Anterior cingulate cortex (tissue), 58 donors: ENCODE measurements at regions not wholly inside any gene's neighbourhood (a gene's known extent, or its start where the extent isn't known, plus 50 kb on each side); places are given as distances from the start of the nearest gene placed in this dataset.
A peak's percentile ranks its signal among the peaks of the same experiment; 100 is the strongest.
"Not testable (repeated sequence)": the region's sequence is repeated elsewhere in the genome, so short reads cannot be mapped to it uniquely, and the experiment has no call there.

Experiments used
- DNase-seq, 58 donors: peaks; one replicate each; lab custom pipeline; 2025; lab: John Stamatoyannopoulos, UW

DNA sequence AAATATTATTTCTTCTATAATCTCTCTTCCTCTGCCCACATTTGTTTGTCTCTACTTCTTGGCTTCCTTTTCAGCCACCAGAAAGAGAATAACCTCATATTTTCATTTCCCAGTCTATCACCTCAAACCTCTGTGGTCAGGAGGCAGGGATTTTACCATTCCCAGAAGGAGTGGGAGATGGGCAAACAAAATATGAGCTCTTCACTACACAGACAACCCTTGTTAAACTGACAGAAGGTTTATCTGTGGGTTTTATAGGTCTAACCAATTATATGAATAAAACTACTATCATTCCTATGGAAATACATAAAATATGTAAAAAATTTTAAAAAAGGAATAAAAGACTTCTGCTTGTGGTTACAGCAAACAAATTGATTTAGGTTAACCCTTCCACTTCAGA is 160.0 kb upstream of the TRPC6 start:
- DNase-seq: no peak

DNA sequence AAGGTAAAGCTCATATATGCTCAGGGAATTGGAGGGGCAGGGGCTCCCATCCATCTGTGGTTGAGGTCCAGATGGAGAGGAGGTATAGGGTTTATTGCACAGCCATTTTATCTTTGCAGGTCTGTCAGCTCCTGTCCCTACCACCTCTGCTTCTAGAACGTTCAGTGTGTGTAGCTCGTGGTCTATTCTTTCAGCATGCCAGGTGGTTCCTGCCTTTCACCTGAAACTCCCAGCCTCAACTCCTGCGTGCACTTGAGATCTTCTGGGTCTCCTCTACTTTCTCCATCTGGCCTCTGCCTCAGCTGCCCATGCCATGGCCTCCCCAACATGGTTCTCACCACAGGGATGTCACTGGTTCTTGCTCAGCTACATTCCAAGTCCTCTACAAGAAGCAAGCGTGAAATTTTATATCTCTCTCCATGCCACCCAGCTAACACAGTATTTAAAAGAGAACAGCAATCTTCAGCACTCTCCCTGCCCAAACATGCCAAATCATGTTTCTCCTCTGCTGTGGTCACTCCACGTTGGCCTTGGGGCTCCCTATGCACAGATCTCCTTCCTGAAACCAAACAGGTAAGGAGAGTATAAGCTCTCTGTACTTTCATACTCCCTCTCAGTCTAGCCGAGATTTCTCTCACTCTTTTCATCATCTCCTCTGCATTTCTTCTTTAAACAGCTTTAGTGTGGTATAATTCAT is 157.8 kb upstream of the TRPC6 start:
- no peak for DNase-seq

DNA sequence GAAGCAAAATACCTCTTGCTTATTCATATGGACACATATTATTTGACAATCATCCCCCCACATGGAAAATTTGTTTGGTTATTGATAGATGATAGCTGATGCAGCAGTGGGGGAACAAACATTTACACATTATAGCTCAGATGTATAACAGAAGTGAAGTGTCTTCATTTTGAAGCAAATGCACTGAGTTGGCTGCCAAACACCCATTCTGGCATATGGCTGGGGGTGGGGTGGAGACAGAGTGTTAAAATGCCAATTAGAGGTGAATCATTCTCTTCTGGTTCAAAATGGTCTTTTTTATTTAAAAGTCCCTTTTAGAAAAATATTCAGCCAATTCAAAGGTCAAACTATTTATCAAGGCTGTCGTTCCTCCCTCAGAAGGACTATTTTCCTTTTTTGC is 157.3 kb upstream of the TRPC6 start:
- peak in 6 of 58 donors; percentile 6 to 20 (median 16) for DNase-seq

DNA sequence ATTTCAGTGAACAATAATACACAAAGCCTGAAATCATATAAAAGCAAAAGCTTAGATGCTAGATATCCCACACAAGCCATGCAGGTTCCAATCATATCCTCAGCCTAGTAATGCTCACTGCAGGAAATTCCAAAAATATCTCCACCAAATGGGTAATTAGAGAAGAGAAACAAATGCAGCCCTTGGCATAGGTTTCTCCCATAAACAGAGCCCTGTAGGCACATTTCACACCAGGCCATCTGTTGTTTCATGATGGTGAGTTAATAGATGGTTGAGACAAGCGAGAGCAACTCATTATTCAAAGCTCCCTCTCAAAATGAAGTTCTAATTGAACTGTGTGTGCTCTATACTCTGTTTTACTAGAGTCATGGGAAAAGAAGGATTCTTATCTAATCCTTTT is 154.6 kb upstream of the TRPC6 start:
- peak in 5 of 58 donors; percentile 6 to 58 (median 23) for DNase-seq

DNA sequence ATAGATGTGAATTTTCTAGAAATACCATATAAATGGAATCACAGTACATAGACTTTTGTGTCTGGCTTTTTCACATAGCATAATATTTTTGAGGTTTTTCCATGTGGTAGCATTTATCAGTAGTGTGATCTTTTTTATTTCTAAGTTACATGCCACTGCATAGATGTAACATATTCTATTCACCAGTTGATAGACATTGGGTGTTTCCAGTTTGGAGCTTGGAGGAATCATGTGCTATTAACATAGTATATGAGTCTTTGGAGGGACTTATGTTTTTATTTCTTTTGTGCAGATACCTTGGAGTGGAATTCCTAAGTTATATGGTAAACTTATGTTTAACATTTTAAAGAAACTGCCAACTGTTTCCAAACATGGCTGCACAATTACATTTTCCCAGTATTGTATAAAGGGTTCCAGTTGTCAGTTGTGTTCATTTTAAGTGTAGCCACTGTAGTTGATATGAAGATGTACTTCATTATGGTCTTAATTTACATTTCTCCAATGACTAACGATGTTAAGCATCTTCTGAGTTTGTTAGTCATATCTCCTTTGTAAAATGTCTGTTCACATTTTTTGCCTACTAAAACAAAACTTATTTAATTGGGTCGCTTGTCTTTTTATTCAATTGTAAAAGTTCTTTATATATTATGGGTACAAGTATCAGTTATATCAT is 145.7 kb upstream of the TRPC6 start:
- no peak for DNase-seq

DNA sequence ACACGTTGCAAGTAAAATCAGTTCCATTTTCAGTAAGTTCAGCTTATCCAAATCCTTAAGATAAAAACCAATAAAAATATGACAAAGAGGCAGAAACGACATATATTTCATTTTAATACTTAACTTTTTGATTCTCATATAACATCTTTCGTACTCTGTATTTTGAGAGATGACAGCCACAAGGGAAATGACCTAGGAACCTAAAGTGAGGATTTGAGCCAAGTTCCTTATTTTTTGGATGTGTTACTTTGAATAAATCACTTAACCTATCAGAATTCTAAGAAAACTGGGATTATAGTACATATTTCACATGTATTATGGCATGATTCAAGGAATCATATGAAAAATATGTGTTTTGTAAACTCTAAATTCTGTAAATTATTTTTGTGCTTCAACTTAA is 143.6 kb upstream of the TRPC6 start:
- no peak for DNase-seq

DNA sequence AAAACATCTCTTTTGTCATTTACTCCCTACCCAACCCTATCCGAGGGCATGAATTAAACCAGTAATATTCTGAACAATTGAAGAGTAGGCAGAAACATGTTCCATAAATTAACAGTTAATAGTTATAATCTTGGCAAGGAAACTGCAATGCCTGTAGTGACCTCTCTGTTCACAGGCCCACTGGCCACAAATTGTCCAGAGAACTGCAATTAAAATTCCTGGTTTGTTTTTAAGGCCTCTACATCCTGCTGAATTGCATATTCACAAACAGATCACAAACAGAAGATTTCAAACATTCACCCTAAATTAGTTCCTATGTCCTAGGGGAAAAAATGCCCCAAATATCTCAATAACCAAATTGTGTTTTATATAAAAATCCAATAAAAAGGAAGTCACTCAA is 143.2 kb upstream of the TRPC6 start:
- no peak for DNase-seq

DNA sequence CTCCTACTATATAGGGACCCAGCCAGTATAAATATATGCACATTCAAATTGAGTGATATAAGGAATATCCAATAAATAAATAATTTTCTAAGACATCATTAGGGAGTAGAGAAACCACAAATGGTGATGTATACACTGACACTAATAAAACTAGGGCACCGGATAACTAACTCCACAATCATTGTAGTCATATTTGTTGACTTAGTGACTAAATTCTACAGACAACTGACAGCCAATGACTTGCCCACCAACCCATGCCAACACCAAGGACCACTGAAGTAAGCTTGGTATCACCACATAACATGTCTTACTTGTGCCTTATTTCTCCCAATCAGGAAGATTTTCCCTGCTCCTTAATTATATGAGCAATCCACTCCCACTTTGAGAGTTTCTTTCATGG is 139.6 kb upstream of the TRPC6 start:
- DNase-seq: no peak

DNA sequence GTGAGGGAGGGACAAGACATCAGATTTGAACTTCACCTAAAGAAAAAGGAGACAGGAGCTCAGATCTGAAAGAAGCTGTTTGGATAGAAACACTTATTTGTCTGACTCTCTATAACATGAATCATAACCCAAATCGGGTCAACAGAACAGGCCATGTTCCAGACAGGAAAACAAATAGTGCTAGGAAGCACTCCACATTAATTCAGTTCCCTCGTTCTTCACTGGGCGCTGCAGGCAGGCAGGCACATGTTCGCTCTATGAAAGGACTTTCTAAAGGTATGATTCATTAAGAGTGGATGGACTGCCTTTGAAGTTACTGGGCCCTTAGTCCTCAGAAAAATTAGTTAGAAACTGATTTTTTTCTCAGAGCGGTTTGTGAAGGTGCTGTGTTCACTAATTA is 137.5 kb upstream of the TRPC6 start:
- no peak for DNase-seq

DNA sequence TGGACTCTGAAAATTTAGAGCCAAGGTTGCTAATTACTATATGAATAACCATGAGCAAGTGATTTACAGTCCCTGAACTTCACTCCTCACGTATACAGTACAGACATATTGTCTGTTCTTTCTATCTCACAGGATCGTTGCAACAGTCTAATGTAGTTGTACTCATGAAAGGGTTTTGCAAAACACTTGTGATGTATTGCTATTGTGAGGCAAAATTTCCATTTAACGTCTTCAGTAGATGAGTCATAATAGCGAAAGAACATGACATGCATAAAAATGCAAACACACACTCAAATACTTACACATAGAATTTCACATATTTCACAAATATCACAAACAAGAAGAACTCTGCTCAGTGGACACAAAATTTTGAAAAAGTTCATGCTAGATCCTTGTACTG is 134.6 kb upstream of the TRPC6 start:
- no peak for DNase-seq

DNA sequence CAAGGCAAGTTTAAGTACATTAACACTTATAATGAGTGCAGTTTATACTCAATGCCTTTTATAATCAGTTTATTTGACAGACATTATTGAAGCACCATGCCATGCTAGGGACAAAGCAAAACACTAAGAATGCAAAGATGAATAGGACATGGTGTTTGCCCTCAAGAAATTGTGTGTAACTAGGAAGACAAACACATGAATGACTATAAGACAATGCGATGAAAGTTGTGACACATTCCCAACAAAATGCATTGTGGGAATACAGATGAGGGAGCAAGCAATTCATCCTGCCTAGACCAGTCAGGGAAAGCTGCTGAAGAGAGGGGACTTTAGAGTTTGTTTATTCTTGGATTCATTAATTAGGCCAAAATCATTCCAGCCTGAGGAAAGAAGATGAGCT is 133.8 kb upstream of the TRPC6 start:
- no peak for DNase-seq

DNA sequence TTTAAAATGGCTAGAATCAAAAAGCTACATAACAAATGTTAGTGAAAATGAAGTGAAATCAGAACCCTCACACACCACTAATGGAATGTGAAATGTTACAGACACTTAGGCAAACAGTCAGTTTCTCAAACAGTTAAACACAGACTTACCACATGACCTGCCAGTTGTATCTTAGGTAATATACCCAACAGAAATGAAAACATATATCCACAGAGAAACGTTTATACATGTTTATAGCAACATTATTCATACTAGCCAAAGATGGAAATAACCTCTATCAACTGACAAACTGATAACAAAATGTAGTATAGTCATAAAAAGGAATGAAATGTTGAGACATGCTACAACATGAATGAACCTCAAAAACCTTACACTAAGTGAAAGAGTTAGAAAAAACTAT is 131.5 kb upstream of the TRPC6 start:
- DNase-seq: no peak

DNA sequence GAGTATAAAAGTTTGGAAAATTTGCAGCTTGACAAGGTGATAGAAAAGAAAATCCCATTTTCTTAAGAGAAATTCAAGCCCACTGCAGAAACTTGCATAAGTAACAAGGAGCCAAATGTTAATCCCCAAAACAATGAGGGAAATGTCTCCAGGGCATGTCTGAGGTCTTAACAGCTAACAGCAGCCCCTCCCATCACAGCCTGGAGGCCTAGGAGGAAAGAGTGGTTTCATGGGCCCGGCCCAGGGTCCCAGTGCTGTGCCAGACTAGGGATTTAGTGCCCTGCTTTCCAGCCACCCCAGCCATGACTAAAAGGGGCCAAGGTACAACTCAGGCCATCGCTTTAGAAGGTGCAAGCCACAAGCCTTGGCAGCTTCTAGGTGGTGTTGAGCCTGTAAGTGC is 123.7 kb upstream of the TRPC6 start:
- DNase-seq: no peak

DNA sequence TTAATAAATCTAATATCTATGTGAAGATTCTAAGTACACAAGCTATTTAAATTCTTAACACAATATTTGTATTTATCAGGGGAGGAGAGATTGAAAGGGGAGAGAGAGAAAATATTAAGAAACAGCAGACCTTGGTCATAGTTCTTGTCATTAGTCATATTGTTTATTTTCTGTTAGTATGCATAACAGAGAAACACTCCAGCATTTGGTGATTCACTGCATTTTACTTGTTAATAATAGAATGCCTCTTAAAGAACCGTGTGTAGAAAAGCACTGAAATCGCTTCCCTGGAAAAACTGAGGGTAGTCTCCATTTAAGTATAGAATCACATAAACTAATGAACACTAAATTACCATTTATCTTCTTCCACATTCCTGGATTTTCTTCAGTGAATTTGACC is 122.7 kb upstream of the TRPC6 start:
- no peak for DNase-seq

DNA sequence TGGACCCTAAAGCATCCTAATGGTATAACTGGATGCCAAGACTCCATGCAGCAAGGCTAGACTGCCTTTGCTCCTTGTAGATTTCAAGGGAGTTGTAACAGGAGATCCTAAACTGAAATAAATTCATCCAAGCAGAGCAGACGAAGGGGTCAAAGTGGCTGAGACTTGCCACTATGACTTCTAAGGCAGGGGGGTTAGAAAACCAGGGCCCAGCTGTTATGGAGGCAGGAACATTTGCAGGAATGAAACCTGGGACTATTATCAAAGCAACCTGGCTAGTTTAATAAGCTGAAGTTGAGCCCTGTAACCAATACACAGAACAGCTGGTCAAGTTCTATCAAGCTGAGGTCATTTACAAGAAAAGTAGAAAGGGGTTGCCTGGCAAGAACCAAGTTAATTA is 122.2 kb upstream of the TRPC6 start:
- DNase-seq: no peak

DNA sequence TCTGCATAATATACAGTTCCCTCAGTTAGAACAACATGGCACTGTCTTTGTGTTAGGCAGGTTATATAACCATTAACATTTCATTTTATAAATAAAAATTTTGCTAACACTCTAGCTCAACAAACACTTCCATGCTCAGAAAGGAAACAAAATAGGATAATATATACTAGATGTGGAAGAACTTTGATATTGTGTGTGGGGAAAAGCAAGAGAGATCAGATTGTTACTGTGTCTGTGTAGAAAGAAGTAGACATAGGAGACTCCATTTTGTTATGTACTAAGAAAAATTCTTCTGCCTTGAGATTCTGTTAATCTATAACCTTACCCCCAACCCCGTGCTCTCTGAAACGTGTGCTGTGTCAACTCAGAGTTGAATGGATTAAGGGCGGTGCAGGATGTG is 111.1 kb upstream of the TRPC6 start:
- not testable (repeated sequence) for DNase-seq

DNA sequence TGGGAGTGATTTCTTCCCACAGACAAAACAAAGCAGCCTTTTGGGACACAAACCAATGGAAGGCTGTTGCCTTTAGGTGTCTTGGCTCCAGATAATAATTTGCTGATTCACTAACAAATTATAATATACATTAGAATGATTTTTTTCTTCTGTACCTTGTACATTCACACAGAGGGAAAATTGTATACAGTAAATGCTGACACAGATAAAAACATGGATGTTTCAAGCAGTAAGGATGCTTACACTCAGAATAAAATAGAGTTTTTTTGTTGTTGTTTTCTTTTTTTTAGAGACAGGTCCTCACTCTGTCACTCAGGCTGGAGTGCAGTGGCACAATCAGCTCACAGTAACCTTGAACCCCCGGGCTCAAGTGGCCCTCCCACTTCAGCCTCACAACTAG is 109.2 kb upstream of the TRPC6 start:
- DNase-seq: no peak

DNA sequence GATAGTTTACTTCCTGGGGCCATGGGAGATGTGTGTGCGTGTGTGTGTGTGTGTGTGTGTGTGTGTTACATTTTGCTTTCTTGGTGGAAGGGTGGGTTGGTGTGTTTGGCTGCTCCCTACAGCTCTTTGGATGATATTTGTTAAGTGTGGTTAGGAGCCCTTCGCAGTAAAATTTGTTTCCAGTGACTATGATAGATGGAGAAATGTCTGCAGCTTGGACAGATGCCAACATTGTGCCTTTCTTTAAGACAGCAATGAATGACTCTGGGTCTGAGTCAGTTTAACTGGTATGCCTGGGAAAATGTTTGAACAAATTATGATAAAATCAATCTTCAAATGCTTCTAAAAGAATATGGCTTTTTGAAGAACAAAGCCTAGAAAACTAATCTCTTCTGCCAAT is 102.7 kb upstream of the TRPC6 start:
- no peak for DNase-seq

DNA sequence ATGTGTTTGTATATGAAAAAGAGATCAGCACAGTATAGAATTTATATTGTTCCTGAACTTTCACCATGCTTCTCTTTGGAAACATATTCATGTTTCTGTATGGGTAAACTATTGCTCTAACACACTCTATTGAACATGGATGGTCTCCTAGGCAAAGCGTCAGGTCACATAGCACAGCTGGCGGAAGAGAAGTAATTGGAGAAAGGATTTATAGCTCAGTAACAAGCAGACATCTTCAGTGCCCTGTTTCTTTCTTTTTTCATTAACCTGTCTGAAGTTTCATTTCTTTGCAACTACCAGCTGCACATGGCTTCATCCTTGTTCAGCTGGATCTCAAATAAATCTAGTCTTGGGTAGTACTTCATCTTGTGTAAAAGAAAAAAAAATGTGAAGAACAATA is 84.4 kb upstream of the TRPC6 start:
- no peak for DNase-seq

DNA sequence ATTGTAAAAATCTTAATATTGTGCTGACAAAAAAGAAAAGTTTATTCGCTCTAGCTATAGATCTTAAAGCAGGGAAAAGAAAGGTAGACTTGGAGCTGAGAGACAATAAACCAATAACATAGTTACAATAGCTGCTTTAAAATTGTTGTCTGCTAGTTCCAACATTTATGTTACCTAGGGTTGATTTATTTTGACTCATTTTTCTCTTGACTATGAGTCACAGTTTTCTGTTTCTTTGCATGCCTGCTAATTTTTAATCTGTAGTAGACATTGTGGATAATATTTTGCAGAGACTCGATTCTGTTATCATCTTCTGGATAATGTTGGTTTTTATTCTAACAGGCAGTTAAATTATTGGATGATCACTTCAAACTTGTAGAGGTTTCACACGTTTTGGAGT is 83.1 kb upstream of the TRPC6 start:
- no peak for DNase-seq

DNA sequence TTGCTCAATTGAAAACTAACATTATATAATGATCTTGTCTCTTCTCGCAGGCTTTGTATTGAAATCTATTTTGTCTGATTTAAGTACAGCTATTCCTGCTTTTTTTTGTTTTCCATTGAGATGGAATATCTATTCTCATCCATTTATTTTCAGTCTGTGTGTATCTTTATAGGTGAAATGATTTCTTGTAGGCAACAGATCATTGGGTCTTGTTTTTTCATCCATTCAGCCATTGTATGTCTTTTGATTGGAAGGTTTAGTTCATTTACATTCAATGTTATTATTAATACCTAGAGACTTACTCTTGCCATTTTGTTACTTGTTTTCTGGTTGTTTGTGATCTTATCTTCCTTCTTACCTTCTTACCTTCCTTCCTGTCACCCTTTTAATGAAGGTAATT is 77.8 kb upstream of the TRPC6 start:
- no peak for DNase-seq
